HEK293T (cell line): ENCODE measurements at regions not wholly inside any gene's neighbourhood (a gene's known extent, or its start where the extent isn't known, plus 50 kb on each side); places are given as distances from the start of the nearest gene placed in this dataset.
A peak's percentile ranks its signal among the peaks of the same experiment; 100 is the strongest.

Experiments used
- CTCF ChIA-PET: fragments of 350-600 bp; formaldehyde crosslinking; extraction: SDS; loops from one replicate; lab custom pipeline; 2021; ENCODE audit warnings: antibody characterized with exemption, inconsistent platforms; lab: Yijun Ruan, JAX
- POLR2A ChIA-PET: fragments of 350-600 bp; formaldehyde crosslinking; extraction: SDS; loops from one replicate; lab custom pipeline; 2020; ENCODE audit warnings: antibody characterized with exemption, inconsistent platforms; lab: Yijun Ruan, JAX
- DNase-seq: peaks from one replicate; pipeline ENCODE4 v3.0.0; 2012; ENCODE audit warnings: mixed read lengths; ENCODE audit errors: extremely low spot score
- ARNT ChIP-seq: fragments of 450-650 bp; IDR thresholded peaks from 2 replicates; pipeline ENCODE4 v1.6.1; 2017; ENCODE audit warnings: mild to moderate bottlenecking
- BHLHE40 ChIP-seq: fragments of 450-650 bp; IDR thresholded peaks from 2 replicates; pipeline ENCODE4 v1.6.1; 2016; ENCODE audit warnings: mild to moderate bottlenecking, moderate library complexity, borderline replicate concordance
- CTBP1 ChIP-seq: fragments of 450-650 bp; IDR thresholded peaks from 2 replicates; pipeline ENCODE4 v1.6.1; 2016; ENCODE audit warnings: borderline replicate concordance
- ELF4 ChIP-seq: fragments of 450-650 bp; IDR thresholded peaks from 2 replicates; pipeline ENCODE4 v1.6.1; 2017; ENCODE audit warnings: antibody characterized with exemption
- FOXA1 ChIP-seq: fragments of 450-650 bp; IDR thresholded peaks from 2 replicates; pipeline ENCODE4 v1.6.1; 2016; ENCODE audit warnings: mild to moderate bottlenecking
- FOXK2 ChIP-seq: fragments of 450-650 bp; IDR thresholded peaks from 2 replicates; pipeline ENCODE4 v1.6.1; 2016; ENCODE audit warnings: mild to moderate bottlenecking
- FOXM1 ChIP-seq: fragments of 450-650 bp; IDR thresholded peaks from 2 replicates; pipeline ENCODE4 v1.6.1; 2017; ENCODE audit warnings: mild to moderate bottlenecking, borderline replicate concordance
- HDGF ChIP-seq: fragments of 450-650 bp; IDR thresholded peaks from 2 replicates; pipeline ENCODE4 v1.6.1; 2017; ENCODE audit warnings: antibody characterized with exemption, borderline replicate concordance
- L3MBTL2 ChIP-seq: fragments of 450-650 bp; conservative IDR thresholded peaks from 2 replicates; pipeline ENCODE4 v1.6.1; 2016; ENCODE audit warnings: mild to moderate bottlenecking
- LEF1 ChIP-seq: fragments of 450-650 bp; IDR thresholded peaks from 2 replicates; pipeline ENCODE4 v1.6.1; 2017; ENCODE audit warnings: mild to moderate bottlenecking, borderline replicate concordance
- NFRKB ChIP-seq: fragments of 450-650 bp; IDR thresholded peaks from 2 replicates; pipeline ENCODE4 v1.6.1; 2016; ENCODE audit warnings: mild to moderate bottlenecking, moderate library complexity
- SP1 ChIP-seq: fragments of 450-650 bp; IDR thresholded peaks from 2 replicates; pipeline ENCODE4 v1.6.1; 2017
- SUZ12 ChIP-seq: fragments of 450-650 bp; IDR thresholded peaks from 2 replicates; pipeline ENCODE4 v1.6.1; 2016; ENCODE audit warnings: mild to moderate bottlenecking
- TARDBP ChIP-seq: fragments of 450-650 bp; IDR thresholded peaks from 2 replicates; pipeline ENCODE4 v1.6.1; 2016
- ZNF384 ChIP-seq: fragments of 450-650 bp; IDR thresholded peaks from 2 replicates; pipeline ENCODE4 v1.6.1; 2016
- TF ChIP-seq, protein P1 (sequence below): fragments of 450-650 bp; IDR thresholded peaks from 2 replicates; pipeline ENCODE4 v1.6.1; 2016

GRCh38 chr3:19002606-19003005, 145.7 kb upstream of the KCNH8 start:
- ChIA-PET POLR2A (no interaction called here), CTCF (no interaction called here)
- no peak for TF ChIP-seq LEF1
- no peak for DNase-seq

DNA sequence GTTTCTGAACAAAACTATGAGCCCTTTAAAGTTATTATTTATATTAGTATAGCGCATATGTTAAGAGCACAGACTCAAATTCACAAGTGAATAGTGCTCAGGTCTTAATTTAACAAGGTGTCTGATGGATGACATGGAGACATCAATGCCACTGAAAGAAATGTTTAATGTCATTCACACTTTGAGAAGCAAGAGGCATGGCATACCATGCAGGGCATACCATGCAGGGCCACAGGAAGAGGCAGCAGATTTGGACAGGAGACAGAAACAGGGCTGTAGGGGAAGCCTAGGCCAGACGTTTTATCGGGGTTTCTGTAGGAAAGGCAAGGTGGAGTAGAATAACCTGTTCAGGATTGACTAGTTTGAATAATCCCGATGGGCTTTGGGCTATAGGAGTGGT, 150.2 kb upstream of the KCNH8 start:
- CTCF ChIA-PET: no interaction called here
- POLR2A ChIA-PET: no interaction called here

DNA sequence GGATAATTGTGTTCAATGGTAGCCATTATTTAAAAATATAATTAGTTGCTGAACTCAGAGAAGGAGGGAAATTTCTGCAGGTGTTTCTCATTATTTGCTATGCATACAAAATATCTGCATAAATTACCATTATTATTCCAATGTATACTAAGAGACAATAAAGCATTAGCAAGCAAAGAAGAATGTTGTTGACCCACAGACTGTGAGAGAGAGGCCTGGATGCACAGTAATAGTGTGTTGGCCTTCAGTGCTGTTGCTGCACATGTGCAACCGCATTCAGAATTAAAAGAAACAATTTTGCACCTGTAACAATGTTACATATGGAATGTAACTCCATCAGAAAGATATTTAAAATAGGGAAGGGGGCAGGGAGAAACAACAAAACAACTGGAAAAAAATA, 155.6 kb upstream of the KCNH8 start:
- TF ChIP-seq SUZ12: no peak
- TF ChIP-seq CTBP1: no peak
- TF ChIP-seq ARNT: no peak
- TF ChIP-seq BHLHE40: no peak
- TF ChIP-seq FOXK2: no peak
- no peak for TF ChIP-seq HDGF
- TF ChIP-seq NFRKB: no peak
- TF ChIP-seq ZNF384: no peak
- no peak for TF ChIP-seq FOXM1
- TF ChIP-seq, protein P1, sequence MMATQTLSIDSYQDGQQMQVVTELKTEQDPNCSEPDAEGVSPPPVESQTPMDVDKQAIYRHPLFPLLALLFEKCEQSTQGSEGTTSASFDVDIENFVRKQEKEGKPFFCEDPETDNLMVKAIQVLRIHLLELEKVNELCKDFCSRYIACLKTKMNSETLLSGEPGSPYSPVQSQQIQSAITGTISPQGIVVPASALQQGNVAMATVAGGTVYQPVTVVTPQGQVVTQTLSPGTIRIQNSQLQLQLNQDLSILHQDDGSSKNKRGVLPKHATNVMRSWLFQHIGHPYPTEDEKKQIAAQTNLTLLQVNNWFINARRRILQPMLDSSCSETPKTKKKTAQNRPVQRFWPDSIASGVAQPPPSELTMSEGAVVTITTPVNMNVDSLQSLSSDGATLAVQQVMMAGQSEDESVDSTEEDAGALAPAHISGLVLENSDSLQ: no peak
- POLR2A ChIA-PET: no interaction called here

More for the DNA sequence above, 150.2 kb upstream of the KCNH8 start:
- TF ChIP-seq TARDBP (no peak), L3MBTL2 (no peak), FOXA1 (no peak), FOXM1 (no peak), FOXK2 (no peak), ARNT (no peak), HDGF (no peak), NFRKB (no peak), SUZ12 (no peak), SP1 (no peak), ELF4 (no peak), BHLHE40 (no peak), ZNF384 (no peak), LEF1 (no peak), CTBP1 (no peak)
- TF ChIP-seq, protein P1: no peak
- no peak for DNase-seq

GRCh38 chr3:18989237-18989795, 159.0 kb upstream of the KCNH8 start:
- CTCF ChIA-PET: interaction anchor here (1.1 to 1.4 kb wide), 2 partner anchors 96 to 1095 kb away, joined by 3 read pairs; no protein-coding TSS in a partner anchor
- POLR2A ChIA-PET: no interaction called here
- TF ChIP-seq L3MBTL2 (no peak), FOXK2 (no peak), FOXA1 (no peak), CTBP1 (no peak), ARNT (no peak), TARDBP (no peak), ZNF384 (no peak), FOXM1 (no peak)
- DNase-seq: no peak

More for the DNA sequence above, 155.6 kb upstream of the KCNH8 start:
- no peak for DNase-seq
- CTCF ChIA-PET: no interaction called here

DNA sequence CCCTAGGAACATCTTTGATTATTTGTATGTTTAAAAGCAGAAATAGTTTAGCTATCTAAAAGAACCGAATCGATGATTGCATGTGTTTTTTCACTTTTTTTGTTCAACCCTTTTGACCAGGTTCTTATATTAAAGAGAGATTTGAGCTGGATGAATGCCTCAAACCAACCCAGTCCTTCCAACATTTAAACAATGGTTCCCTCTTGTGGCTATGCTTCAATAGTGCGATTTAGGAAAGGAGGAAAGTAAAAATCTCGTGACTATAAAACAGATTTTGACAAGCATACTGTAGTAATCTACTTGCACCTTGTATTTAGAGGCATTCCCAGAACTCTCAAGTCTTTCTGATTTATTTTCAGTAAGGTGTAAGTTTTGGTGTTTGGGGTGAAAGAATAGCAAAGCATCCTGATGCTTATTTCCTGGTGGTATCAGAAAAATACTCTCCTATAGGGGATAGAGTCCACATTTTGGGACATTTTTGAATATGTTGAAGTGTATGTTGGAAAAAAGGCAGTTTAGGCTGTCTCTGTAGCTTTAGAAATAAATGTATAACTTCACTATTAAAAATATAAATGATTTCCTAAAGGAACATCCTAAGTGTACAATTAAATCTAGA, 159.6 kb upstream of the KCNH8 start:
- ChIA-PET CTCF (interaction anchor here (0.7 to 1.4 kb wide), 5 partner anchors 13 to 1095 kb away, joined by 3 to 5 read pairs (median 3); no protein-coding TSS in a partner anchor), POLR2A (no interaction called here)
- DNase-seq: peak; percentile 27

More for the DNA sequence above, 159.6 kb upstream of the KCNH8 start:
- TF ChIP-seq ZNF384: no peak
- TF ChIP-seq SUZ12: no peak
- no peak for TF ChIP-seq HDGF
- no peak for TF ChIP-seq CTBP1
- TF ChIP-seq FOXK2: no peak
- no peak for TF ChIP-seq L3MBTL2
- TF ChIP-seq SP1: no peak
- no peak for TF ChIP-seq FOXA1
- TF ChIP-seq TARDBP: no peak
- TF ChIP-seq LEF1: no peak
- no peak for TF ChIP-seq FOXM1
- no peak for TF ChIP-seq NFRKB
- TF ChIP-seq ELF4: no peak
- TF ChIP-seq ARNT: no peak
- TF ChIP-seq, protein P1: no peak
- TF ChIP-seq BHLHE40: no peak
